HepG2 (cell line): ENCODE measurements at regions not wholly inside any gene's neighbourhood (a gene's known extent, or its start where the extent isn't known, plus 50 kb on each side); places are given as distances from the start of the nearest gene placed in this dataset.

Source experiments
- ARID4A ChIP-seq: sonication (generic); formaldehyde crosslinking; IDR thresholded peaks from 2 replicates; pipeline ENCODE4 v1.5.0; 2020; ENCODE audit warnings: mild to moderate bottlenecking, missing genetic modification reagents, borderline replicate concordance
- ASH2L ChIP-seq: fragments of 300-600, 200-600 bp; sonication (generic); IDR thresholded peaks from 2 replicates; pipeline ENCODE4 v1.7.0; 2017; ENCODE audit warnings: low read depth, mild to moderate bottlenecking, moderate library complexity, mixed read lengths, low read length; ENCODE audit not compliant: insufficient read length
- IKZF5 ChIP-seq: IDR thresholded peaks from 2 replicates; pipeline ENCODE4 v1.6.1; 2018; ENCODE audit warnings: missing genetic modification reagents, mild to moderate bottlenecking, missing compliant biosample characterization
- KLF16 ChIP-seq, 2 experiments: sonication (generic) in 1 of 2; formaldehyde crosslinking in 1 of 2; IDR thresholded peaks; 2 replicates each; pipeline versions ENCODE4 v1.6.1 to v1.8.0; 2016 to 2023; ENCODE audit warnings: missing genetic modification reagents in 2 of 2, missing compliant biosample characterization in 1 of 2
- MEF2D ChIP-seq: sonication (generic); formaldehyde crosslinking; IDR thresholded peaks from 2 replicates; pipeline ENCODE4 v1.5.1; 2020; ENCODE audit warnings: mild to moderate bottlenecking, missing genetic modification reagents
- PAXIP1 ChIP-seq: sonication (generic); formaldehyde crosslinking; conservative IDR thresholded peaks from 2 replicates; pipeline ENCODE4 v1.4.0; 2020; ENCODE audit warnings: mild to moderate bottlenecking, missing genetic modification reagents, moderate library complexity
- POGK ChIP-seq: sonication (generic); formaldehyde crosslinking; conservative IDR thresholded peaks from 2 replicates; pipeline ENCODE4 v1.8.0; 2022; ENCODE audit warnings: mild to moderate bottlenecking, moderate library complexity, missing genetic modification reagents
- SMYD3 ChIP-seq: sonication (generic); formaldehyde crosslinking; IDR thresholded peaks from 2 replicates; pipeline ENCODE4 v1.8.1; 2023; ENCODE audit warnings: mild to moderate bottlenecking, missing genetic modification reagents
- SP2 ChIP-seq: sonication (generic); formaldehyde crosslinking; IDR thresholded peaks from 2 replicates; pipeline ENCODE4 v1.5.1; 2020; ENCODE audit warnings: mild to moderate bottlenecking, missing genetic modification reagents
- TFDP1 ChIP-seq: IDR thresholded peaks from 2 replicates; pipeline ENCODE4 v1.6.1; 2016; ENCODE audit warnings: missing compliant biosample characterization, missing genetic modification reagents, borderline replicate concordance
- ZBTB21 ChIP-seq: sonication (generic); formaldehyde crosslinking; IDR thresholded peaks from 2 replicates; pipeline ENCODE4 v1.4.0; 2020; ENCODE audit warnings: missing genetic modification reagents
- ZNF180 ChIP-seq: sonication (generic); formaldehyde crosslinking; IDR thresholded peaks from 2 replicates; pipeline ENCODE4 v1.4.0; 2020; ENCODE audit warnings: low read depth, missing genetic modification reagents, borderline replicate concordance
- ZNF263 ChIP-seq: sonication (generic); formaldehyde crosslinking; IDR thresholded peaks from 2 replicates; pipeline ENCODE4 v1.4.0; 2020; ENCODE audit warnings: missing genetic modification reagents
- ZSCAN31 ChIP-seq: sonication (generic); formaldehyde crosslinking; IDR thresholded peaks from 2 replicates; pipeline ENCODE4 v1.5.0; 2020; ENCODE audit warnings: low read depth, mild to moderate bottlenecking, missing genetic modification reagents

GRCh38 chr2:181790716-181791649, 100.5 kb upstream of the ITPRID2 start (continued):
- TF ChIP-seq MEF2D (peak; percentile 74), IKZF5 (CRISPR knock-in tag) (0 out of 2 replicates have a peak, but pooled peaks have one; percentile 46), TFDP1 (CRISPR knock-in tag) (no peak), ZBTB21 (CRISPR knock-in tag) (0 out of 2 replicates have a peak, but pooled peaks have one; percentile 41), ZNF263 (CRISPR knock-in tag) (no peak), ZSCAN31 (CRISPR knock-in tag) (peak; percentile 76; the same call in 1 of the 2 replicates), SMYD3 (CRISPR knock-in tag) (peak; percentile 57; the same call in 1 of the 2 replicates), KLF16 (CRISPR knock-in tag; IDR thresholded peaks at IDR 0.05) (no peak), ZNF180 (CRISPR knock-in tag) (no peak), POGK (peak; percentile 70), SP2 (no peak), ASH2L (peak; percentile 84), PAXIP1 (peak; percentile 98), ARID4A (CRISPR knock-in tag) (peak; percentile 38; the same call in 1 of the 2 replicates)
